Endothelial cell of umbilical vein (primary cell): ENCODE measurements at regions not wholly inside any gene's neighbourhood (a gene's known extent, or its start where the extent isn't known, plus 50 kb on each side); places are given as distances from the start of the nearest gene placed in this dataset.

Experiments
- CTCF ChIP-seq, 2 donors: IDR thresholded peaks; 1 replicate in 1 of 2; 2 replicates in 1 of 2; pipeline ENCODE4 v1.5.1; 2011; ENCODE audit warnings: low read length in 2 of 2, mild to moderate bottlenecking in 2 of 2, moderate library complexity in 2 of 2, control low read depth in 1 of 2, inconsistent platforms in 1 of 2, low read depth in 1 of 2; ENCODE audit not compliant: insufficient read depth in 1 of 2; ENCODE audit errors: extremely low read depth in 1 of 2
- EZH2 ChIP-seq: IDR thresholded peaks from 2 replicates; pipeline ENCODE4 v1.6.1; 2012; ENCODE audit warnings: borderline replicate concordance, low read depth, mild to moderate bottlenecking, moderate library complexity, low read length, inconsistent platforms; ENCODE audit not compliant: severe bottlenecking
- GATA2 ChIP-seq: IDR thresholded peaks from 2 replicates; pipeline ENCODE4 v1.7.0; 2011; ENCODE audit warnings: low read depth, mild to moderate bottlenecking, moderate library complexity, mixed read lengths, low read length; ENCODE audit not compliant: insufficient read length, insufficient read depth
- JUN ChIP-seq: IDR thresholded peaks from 2 replicates; pipeline ENCODE4 v1.6.1; 2011; ENCODE audit warnings: borderline replicate concordance, low read depth; ENCODE audit not compliant: insufficient read length, insufficient read depth
- MAX ChIP-seq: IDR thresholded peaks from 2 replicates; pipeline ENCODE4 v1.6.1; 2011; ENCODE audit not compliant: insufficient read depth, insufficient read length
- POLR2A ChIP-seq: IDR thresholded peaks from 2 replicates; pipeline ENCODE4 v1.6.1; 2012; ENCODE audit warnings: low read depth, mild to moderate bottlenecking, control low read depth, low read length

- TF ChIP-seq POLR2A (no peak), MAX (no peak), CTCF (IDR thresholded peaks at IDR 0.05; ENCODE audit: extremely low read depth in 1 of 2, insufficient read depth in 1 of 2, low read depth in 1 of 2, low read length in 2 of 2) (no peak), EZH2 (no peak), GATA2 (no peak), JUN (no peak)
Observed at GRCh38 chr16:64641343-64641742, 480.5 kb downstream of the CDH11 start.
